HG03064 (cell line): ENCODE measurements at regions not wholly inside any gene's neighbourhood (a gene's known extent, or its start where the extent isn't known, plus 50 kb on each side); places are given as distances from the start of the nearest gene placed in this dataset.

Experiments
- ATAC-seq: cut with Tn5 transposase; IDR thresholded peaks from one replicate; pipeline ENCODE4 v1.9.1; 2021; ENCODE audit warnings: low read depth; ENCODE audit not compliant: unreplicated experiment

GRCh38 chr6:113347436-113347835 lies 509.7 kb upstream of the MARCKS start:
- ATAC-seq: no peak

DNA sequence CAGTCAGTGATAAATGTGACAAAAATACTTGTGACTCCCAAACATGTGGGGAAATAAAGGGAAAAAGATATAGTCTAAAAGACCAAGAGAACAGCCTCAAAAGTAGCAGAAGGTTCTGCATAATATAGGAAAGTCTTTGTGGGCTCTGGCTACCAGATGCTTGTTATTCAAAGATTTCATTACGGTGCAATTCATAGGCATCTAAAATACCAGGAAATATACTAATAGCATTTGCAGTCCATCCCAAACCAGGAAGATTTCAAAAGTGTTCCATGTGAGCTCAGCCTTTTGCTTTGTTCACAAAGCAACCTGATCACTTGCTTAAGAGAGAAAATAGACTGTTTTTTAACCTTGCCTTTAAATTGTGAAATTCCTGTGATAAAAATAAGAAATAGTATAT lies 506.7 kb upstream of the MARCKS start:
- ATAC-seq: no peak

DNA sequence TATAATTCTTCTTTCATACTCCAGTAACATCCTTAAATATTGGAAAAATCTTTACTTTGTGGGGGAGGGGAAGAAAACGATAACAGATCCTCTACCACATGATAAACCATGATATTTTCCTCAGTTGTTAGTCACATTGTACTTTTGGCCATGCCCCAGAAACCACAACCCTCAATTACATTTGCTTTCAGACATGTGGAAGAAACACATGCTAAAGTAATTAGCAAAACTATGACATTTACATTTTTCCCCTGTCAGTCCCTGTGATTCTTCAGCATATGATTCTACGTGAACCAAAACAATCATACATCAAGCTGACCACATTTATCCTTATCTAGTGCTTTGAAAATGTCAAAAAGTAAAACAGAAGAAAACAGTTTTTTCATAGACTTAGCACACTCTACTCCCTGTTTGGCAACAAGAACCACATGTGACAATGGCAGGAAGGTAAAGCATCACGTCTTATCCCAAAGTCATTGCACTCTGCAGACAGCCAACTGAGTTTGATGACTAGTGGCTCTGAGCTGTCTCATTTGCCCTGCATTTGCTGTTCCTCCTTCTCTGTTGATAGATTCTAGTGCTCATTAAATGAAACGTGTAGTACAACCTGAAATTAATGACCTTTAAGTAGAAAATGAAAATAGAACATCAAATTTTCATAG lies 505.8 kb upstream of the MARCKS start:
- ATAC-seq: no peak

DNA sequence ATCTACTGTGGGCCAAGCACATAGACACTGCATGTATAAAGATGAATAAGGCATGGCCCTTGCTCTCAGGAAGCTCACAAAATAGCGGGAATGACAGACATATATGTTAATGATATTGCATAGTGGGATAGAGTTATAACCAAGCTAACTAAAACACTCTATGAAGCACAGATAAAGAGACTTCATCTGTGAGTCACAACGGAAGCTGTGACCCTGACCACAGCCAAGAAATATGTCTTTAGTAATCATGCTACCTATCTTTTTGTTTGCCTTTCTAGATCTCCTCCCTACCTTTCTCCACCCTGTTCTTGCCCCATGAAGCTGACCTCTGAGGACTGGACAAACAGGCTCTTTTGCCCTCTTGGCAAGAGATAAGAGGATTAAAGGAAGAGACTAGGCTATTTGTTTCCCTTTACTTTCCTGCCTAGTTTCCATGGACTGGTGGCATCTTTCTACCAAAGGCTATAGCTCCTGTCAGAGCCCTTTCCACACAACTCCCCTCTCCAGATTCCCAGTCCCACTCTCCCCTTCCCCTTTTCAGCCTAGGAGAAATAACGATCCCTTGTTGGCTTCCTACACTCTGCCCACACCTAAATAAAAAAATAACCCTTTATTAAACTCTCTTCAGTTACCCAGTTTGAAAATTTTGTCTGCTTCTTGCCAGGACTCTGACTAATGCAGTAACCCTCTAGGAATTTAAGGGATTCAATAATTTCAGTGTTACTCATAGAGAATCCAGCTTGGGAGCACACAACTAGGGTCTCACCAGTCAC lies 504.9 kb upstream of the MARCKS start:
- ATAC-seq: no peak

GRCh38 chr6:113352831-113353230 lies 504.3 kb upstream of the MARCKS start:
- ATAC-seq: no peak

DNA sequence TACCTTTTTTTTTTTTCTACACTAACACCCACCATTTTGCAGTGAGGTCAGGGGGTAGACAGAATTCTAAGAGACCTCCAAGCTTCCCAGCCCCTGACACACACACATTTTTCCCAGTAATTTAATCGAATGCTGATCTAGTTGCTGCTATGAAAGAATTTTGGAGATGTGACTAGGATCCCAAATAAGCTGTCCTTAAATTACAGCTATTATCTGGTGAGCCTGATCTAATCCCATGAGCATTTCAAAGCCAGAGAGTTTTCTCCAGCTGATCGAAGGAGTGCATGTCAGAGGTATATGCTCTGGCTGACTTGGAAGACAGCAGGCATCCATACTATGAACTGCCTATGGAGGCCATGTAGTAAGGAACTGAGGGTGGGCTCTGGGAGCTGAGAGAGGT lies 503.8 kb upstream of the MARCKS start:
- no peak for ATAC-seq

GRCh38 chr6:113354204-113354895 lies 502.8 kb upstream of the MARCKS start:
- no peak for ATAC-seq

DNA sequence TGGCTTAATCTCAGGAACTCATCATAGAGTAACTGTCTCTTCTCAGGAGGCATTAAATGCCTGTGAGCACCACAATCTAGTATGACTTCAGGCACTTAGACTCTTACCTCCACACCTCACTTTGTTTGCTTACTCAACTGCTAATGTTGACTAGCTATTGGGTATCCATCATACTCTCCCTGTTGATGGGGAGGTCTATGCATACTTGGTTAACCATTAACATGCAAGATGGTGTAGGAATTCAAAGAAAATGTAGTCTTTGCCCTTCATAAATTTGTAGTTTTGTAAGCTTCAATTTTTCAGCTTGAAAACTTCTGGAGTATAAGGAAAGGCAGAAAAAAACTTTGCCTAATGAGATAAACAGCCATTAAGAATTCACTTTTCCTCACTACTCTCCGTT lies 501.0 kb upstream of the MARCKS start:
- no peak for ATAC-seq

- no peak for ATAC-seq
Measured at GRCh38 chr6:113357041-113357440, 500.1 kb upstream of the MARCKS start.

DNA sequence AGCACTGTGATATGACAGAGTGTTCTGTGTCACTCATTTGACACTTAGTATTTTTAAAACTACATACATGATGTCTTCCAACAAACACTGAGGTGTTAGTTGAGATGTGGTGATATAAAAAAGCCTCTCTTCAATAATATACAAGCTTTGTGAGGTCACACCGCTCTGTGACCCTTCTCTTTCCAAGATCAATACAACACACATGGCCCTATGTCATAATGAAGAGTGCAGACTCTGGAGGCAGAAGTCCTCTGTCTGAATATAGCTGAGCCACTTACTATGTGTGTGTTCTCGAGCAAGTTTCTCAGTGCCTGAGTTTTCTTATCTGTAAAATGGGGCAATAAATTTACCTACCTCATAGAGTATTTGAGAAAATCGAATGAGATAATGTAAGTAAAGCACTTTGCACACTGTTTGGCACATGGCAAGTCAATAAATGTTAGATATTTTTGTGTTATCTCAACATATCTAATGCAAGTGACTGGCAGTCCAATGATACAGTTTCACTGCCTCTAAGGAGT lies 499.0 kb upstream of the MARCKS start:
- ATAC-seq: no peak

GRCh38 chr6:113359155-113360140 lies 497.7 kb upstream of the MARCKS start:
- no peak for ATAC-seq

GRCh38 chr6:113361014-113361645 lies 496.0 kb upstream of the MARCKS start:
- ATAC-seq: no peak

- no peak for ATAC-seq
Measured at GRCh38 chr6:113362301-113363047, 494.7 kb upstream of the MARCKS start.

GRCh38 chr6:113363048-113363798 lies 493.9 kb upstream of the MARCKS start:
- no peak for ATAC-seq

DNA sequence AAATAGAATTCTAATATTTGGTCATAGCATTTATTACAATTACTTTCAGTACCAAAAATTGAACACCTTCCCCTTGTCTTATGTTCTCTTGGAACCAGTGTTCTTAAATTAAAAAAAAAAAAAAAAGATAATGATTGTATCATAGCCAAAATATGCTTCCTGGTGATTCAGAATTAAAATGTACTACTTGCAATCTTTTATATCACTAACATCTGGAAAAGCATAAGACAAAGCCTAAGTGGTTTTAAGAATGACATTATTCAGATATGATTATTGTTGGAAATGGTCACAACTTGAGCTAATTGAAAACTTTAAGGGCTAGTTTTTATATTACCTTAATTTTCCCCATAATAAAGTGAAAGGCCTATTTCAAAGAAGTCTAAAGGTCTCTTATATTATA lies 493.3 kb upstream of the MARCKS start:
- ATAC-seq: no peak

DNA sequence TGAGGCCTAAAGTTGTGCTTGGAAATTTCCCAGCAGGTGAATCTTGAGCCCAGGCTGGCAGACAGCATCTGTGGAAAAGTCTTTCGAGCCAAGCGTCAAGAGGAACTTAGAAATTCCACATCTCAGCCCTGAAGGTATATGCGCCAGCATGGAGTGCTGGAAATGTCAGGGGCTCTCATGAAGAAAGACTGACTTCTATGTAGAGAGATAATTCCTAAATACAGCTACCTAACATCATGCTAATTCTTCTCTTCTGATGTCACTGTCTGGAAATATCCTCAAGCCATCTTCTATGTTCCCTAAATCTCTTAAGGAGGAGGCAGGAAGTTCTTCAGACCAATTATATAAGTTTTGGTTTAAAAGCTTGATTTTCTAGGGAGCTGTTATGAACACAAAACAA lies 492.4 kb upstream of the MARCKS start:
- ATAC-seq: no peak

- no peak for ATAC-seq
Measured at GRCh38 chr6:113365191-113365590, 492.0 kb upstream of the MARCKS start.

DNA sequence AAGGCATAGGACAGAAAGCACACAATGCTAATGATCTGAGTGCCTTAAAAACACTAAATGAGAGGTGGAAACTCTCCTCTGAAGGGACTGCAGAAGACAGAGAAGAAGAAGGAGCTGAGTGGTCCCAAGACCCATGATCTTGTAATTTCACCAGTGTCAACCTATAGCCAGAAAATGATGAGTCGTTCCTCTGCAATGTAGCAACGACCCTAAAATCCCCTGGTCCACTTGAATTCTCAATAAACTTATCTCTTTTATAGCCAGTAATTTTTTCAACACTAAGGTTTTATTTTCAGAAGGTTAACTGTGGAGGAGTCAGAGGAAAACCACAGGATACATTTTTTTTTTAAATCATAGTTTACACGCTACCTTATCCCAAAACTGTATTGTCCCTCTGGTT lies 490.6 kb upstream of the MARCKS start:
- no peak for ATAC-seq
